ENCODE measurements at regions not wholly inside any gene's neighbourhood (a gene's known extent, or its start where the extent isn't known, plus 50 kb on each side); places are given as distances from the start of the nearest gene placed in this dataset.

GRCh38 chr2:211170843-211171242 is 614.4 kb downstream of the CPS1 start:
- no peaks in the 10 kb centered on the region for H3K4me1 ChIP-seq
- DNase-seq (no peak), ATAC-seq (no peak)
- no peaks in the 10 kb centered on the region for H3K27me3 ChIP-seq
- no peaks in the 10 kb centered on the region for H3K36me3 ChIP-seq (replicated peaks in 1 of 2; ENCODE audit: insufficient read depth in 1 of 2, low read depth in 2 of 2)
- no peak overlapping the region for H3K4me3 ChIP-seq
- H3K9me3 ChIP-seq = no peaks in the 10 kb centered on the region
- WGBS, 2 donors = 83 to 88% methylated on average over 4 of the region's 4 CpGs
- H3K27ac ChIP-seq = no peak overlapping the region
- TF ChIP-seq POLR2A (IDR thresholded peaks at IDR 0.05) (no peak), CTCF (IDR thresholded peaks at IDR 0.05) (no peak)
- intact Hi-C loops (cut with DNase I) = no loop called here

GRCh38 chr2:211174021-211174420 is 617.6 kb downstream of the CPS1 start:
- Histone ChIP-seq H3K27me3 (no peaks in the 10 kb centered on the region), H3K9me3 (no peaks in the 10 kb centered on the region), H3K4me3 (no peak overlapping the region), H3K36me3 (replicated peaks in 1 of 2; ENCODE audit: insufficient read depth in 1 of 2, low read depth in 2 of 2) (no peaks in the 10 kb centered on the region), H3K4me1 (no peaks in the 10 kb centered on the region), H3K27ac (no peak overlapping the region)
- WGBS, 2 donors = 79 to 89% methylated on average over 2 of the region's 2 CpGs
- ATAC-seq = no peak
- TF ChIP-seq CTCF (IDR thresholded peaks at IDR 0.05) (no peak), POLR2A (IDR thresholded peaks at IDR 0.05) (no peak)
- intact Hi-C loops (cut with DNase I) = no loop called here
- no peak for DNase-seq

GRCh38 chr2:211174631-211175030 is 618.2 kb downstream of the CPS1 start:
- Histone ChIP-seq H3K36me3 (replicated peaks in 1 of 2; ENCODE audit: insufficient read depth in 1 of 2, low read depth in 2 of 2) (no peaks in the 10 kb centered on the region), H3K9me3 (no peaks in the 10 kb centered on the region), H3K4me3 (no peak overlapping the region), H3K27ac (no peak overlapping the region), H3K27me3 (no peaks in the 10 kb centered on the region), H3K4me1 (no peaks in the 10 kb centered on the region)
- TF ChIP-seq CTCF (IDR thresholded peaks at IDR 0.05) (no peak), POLR2A (IDR thresholded peaks at IDR 0.05) (no peak)
- ATAC-seq (no peak), DNase-seq (no peak)
- intact Hi-C loops (cut with DNase I) = no loop called here
- WGBS, 2 donors = 25 to 36% methylated on average over 4 of the region's 4 CpGs

- WGBS, 2 donors = 60 to 64% methylated on average over 2 of the region's 2 CpGs
- TF ChIP-seq CTCF (IDR thresholded peaks at IDR 0.05) (no peak), POLR2A (IDR thresholded peaks at IDR 0.05) (no peak)
- Histone ChIP-seq H3K27me3 (no peaks in the 10 kb centered on the region), H3K4me1 (no peaks in the 10 kb centered on the region), H3K4me3 (no peak overlapping the region), H3K27ac (no peak overlapping the region), H3K36me3 (replicated peaks in 1 of 2; ENCODE audit: insufficient read depth in 1 of 2, low read depth in 2 of 2) (no peaks in the 10 kb centered on the region), H3K9me3 (no peaks in the 10 kb centered on the region)
- intact Hi-C loops (cut with DNase I) = no loop called here
- ATAC-seq (no peak), DNase-seq (no peak)
Measured at GRCh38 chr2:211175956-211176355, 619.6 kb downstream of the CPS1 start.

DNA sequence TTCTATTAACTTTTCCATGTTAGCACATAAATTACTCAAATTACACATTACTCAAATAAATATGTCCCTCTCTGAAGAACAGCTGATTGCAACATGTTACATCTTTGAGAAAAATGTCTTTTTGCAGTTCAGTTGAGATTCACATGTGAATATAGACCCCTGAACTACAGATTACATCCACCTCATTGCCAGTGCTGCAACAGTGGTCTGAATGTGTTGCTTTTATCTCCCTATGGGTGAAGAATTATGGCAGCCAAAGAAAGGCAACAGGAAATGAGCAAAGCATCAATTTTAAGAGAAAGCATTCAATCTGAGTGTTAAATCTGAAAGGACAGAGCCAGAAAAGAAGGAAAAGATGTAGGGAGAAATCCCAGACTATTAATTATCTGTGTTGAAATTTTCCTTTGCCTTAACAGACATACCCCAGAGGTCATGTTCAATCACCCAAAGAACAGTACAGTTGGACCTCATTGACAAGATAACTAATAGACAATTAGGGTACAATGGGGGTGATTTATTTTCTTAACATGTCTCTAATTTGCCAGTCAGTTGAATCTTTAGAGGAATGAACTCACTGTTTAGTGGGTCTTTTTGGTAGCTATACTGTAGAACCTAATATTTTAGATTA is 620.2 kb downstream of the CPS1 start:
- intact Hi-C loops (cut with DNase I) = no loop called here
- Histone ChIP-seq H3K27me3 (no peaks in the 10 kb centered on the region), H3K9me3 (no peaks in the 10 kb centered on the region), H3K36me3 (replicated peaks in 1 of 2; ENCODE audit: insufficient read depth in 1 of 2, low read depth in 2 of 2) (no peaks in the 10 kb centered on the region), H3K4me3 (no peak overlapping the region), H3K4me1 (peaks cover 2% of the 10 kb centered on the region), H3K27ac (no peak overlapping the region)
- ATAC-seq (no peak), DNase-seq (no peak)
- no peak for TF ChIP-seq CTCF (IDR thresholded peaks at IDR 0.05)
- no peak for TF ChIP-seq POLR2A (IDR thresholded peaks at IDR 0.05)

Measured in body of pancreas (tissue), 4 donors.